ENCODE measurements at regions not wholly inside any gene's neighbourhood (a gene's known extent, or its start where the extent isn't known, plus 50 kb on each side); places are given as distances from the start of the nearest gene placed in this dataset.

DNA sequence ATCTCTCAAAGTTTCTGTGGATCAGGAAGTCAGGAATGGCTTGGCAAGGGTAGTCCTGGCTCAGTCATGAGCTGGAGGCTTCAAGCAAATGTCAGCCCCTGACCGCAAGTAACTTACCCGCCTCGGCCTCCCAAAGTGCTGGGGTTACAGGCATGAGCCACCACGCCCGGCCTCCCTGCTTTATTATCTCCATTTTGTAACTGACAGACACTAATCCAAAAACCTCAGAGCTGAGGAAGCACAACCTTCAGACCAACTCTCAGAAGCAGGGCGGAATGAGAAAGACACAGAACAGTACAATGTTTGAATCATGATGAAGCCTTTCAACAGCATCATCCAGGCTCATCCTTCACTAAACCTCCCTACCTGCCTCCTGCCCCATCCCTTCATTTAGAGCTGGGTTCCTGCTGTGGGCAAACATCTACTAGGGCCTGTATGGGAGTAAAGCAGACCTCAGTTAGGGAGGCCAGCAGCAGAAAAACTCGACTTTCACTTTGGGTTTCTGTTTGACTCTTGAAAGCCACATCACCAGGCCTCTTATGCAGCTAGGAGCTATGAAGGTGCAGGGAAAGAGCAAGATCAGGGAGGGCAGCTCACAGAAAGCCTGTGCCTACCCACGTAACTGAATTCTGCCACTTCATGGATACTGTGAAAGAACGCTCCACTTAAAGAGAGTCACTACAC, 84.4 kb upstream of the RAB4A start:
- H3K4me1 Mint-ChIP-seq (ENCODE audit: low read depth), result peaks cover 16% of the 10 kb centered on the region
- H3K9me3 Mint-ChIP-seq, result no peaks in the 10 kb centered on the region
- no peak overlapping the region for H3K4me3 Mint-ChIP-seq (ENCODE audit: low read depth)
- DNase-seq (ENCODE audit: low spot score), result peak; percentile 31
- peaks cover 6% of the 10 kb centered on the region for H3K27me3 Mint-ChIP-seq (ENCODE audit: low read depth)
- H3K36me3 Mint-ChIP-seq (ENCODE audit: low read depth), result no peaks in the 10 kb centered on the region
- intact Hi-C loops (cut with micrococcal nuclease), result no loop called here
- peak overlapping the region; percentile 55 for H3K27ac Mint-ChIP-seq

DNA sequence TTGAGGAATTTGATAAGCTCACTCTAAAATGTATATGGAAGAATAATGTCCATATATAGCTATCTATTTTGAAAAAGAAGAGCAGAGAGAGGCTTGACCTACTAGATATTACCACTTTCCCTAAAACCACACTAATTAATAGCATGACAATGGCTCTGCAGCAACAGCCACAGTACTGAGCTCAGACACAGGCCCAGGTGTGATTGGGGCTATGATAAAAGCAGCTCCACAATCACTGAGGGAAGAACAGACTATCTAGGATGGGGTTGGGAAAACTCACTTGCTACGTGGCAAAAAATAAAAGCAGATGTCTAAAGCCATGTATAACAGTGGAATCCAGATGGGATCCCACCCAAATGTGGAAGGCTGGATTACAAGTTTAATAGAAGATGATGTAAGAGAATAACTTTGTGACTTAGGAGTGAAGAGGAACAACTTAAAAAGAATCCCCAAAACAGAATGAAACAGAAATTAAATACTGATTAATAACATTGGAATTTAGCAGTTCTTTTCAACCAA, 80.8 kb upstream of the RAB4A start:
- Mint-ChIP-seq H3K27ac (no peak overlapping the region), H3K9me3 (no peaks in the 10 kb centered on the region), H3K36me3 (ENCODE audit: low read depth) (no peaks in the 10 kb centered on the region), H3K27me3 (ENCODE audit: low read depth) (peaks cover 11% of the 10 kb centered on the region), H3K4me1 (ENCODE audit: low read depth) (peaks cover 24% of the 10 kb centered on the region), H3K4me3 (ENCODE audit: low read depth) (no peak overlapping the region)
- no peak for DNase-seq (ENCODE audit: low spot score)
- intact Hi-C loops (cut with micrococcal nuclease), result no loop called here

- no peak for DNase-seq (ENCODE audit: low spot score)
- no peak overlapping the region for H3K27ac Mint-ChIP-seq
- no peak overlapping the region for H3K4me3 Mint-ChIP-seq (ENCODE audit: low read depth)
- H3K27me3 Mint-ChIP-seq (ENCODE audit: low read depth), result peaks cover 11% of the 10 kb centered on the region
- intact Hi-C loops (cut with micrococcal nuclease), result no loop called here
- H3K4me1 Mint-ChIP-seq (ENCODE audit: low read depth), result peaks cover 21% of the 10 kb centered on the region
- H3K9me3 Mint-ChIP-seq, result no peaks in the 10 kb centered on the region
- no peaks in the 10 kb centered on the region for H3K36me3 Mint-ChIP-seq (ENCODE audit: low read depth)
Measured at GRCh38 chr1:229191066-229191674, 79.7 kb upstream of the RAB4A start.

DNA sequence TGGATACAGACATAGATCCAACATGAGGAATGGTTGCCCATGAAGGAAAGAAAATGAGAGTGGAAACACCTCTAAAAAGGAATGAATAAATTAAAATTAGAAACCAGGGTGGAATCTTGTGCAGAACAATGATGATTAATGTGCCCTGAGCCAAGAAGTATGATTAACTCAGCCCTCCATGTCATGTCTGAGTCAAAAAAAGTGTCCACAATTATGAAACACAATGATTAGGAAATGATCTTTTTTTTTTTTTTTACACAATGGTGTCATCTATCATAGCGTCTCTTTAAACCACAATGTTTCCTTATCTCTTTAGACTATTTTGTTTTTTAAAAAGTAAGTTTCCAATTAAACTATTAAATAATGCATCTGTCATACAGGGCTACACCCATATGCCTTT, 78.9 kb upstream of the RAB4A start:
- Mint-ChIP-seq H3K4me1 (ENCODE audit: low read depth) (peaks cover 13% of the 10 kb centered on the region), H3K4me3 (ENCODE audit: low read depth) (no peak overlapping the region), H3K27me3 (ENCODE audit: low read depth) (peaks cover 11% of the 10 kb centered on the region), H3K27ac (no peak overlapping the region), H3K36me3 (ENCODE audit: low read depth) (no peaks in the 10 kb centered on the region), H3K9me3 (no peaks in the 10 kb centered on the region)
- intact Hi-C loops (cut with micrococcal nuclease), result no loop called here
- no peak for DNase-seq (ENCODE audit: low spot score)

DNA sequence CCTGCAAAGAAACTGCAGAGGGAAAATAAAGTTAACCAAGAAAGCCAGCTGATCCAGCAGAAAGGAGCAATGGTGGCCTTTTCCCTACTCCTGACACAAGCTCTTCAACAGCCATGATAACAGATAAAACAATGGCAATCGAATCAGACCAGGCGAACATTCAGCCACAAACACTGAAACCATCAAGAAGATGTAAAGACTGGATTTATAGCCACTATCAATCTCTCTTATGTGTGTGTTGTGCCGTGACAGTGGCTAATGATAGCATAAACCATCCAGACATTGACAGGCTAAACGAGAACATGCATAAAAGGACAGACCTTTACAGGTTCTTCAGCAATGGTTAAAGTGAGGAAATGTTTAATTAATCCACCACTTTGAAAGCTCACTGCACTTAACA, 78.1 kb upstream of the RAB4A start:
- intact Hi-C loops (cut with micrococcal nuclease), result no loop called here
- no peak overlapping the region for H3K4me3 Mint-ChIP-seq (ENCODE audit: low read depth)
- no peak for DNase-seq (ENCODE audit: low spot score)
- no peaks in the 10 kb centered on the region for H3K36me3 Mint-ChIP-seq (ENCODE audit: low read depth)
- peaks cover 11% of the 10 kb centered on the region for H3K27me3 Mint-ChIP-seq (ENCODE audit: low read depth)
- no peaks in the 10 kb centered on the region for H3K9me3 Mint-ChIP-seq
- H3K4me1 Mint-ChIP-seq (ENCODE audit: low read depth), result peaks cover 7% of the 10 kb centered on the region
- H3K27ac Mint-ChIP-seq, result no peak overlapping the region

- Mint-ChIP-seq H3K4me1 (ENCODE audit: low read depth) (peaks cover 7% of the 10 kb centered on the region), H3K4me3 (ENCODE audit: low read depth) (no peak overlapping the region), H3K27ac (no peak overlapping the region), H3K27me3 (ENCODE audit: low read depth) (peaks cover 11% of the 10 kb centered on the region), H3K36me3 (ENCODE audit: low read depth) (no peaks in the 10 kb centered on the region), H3K9me3 (no peaks in the 10 kb centered on the region)
- intact Hi-C loops (cut with micrococcal nuclease), result no loop called here
- DNase-seq (ENCODE audit: low spot score), result no peak
Measured at GRCh38 chr1:229194096-229194495, 76.8 kb upstream of the RAB4A start.

DNA sequence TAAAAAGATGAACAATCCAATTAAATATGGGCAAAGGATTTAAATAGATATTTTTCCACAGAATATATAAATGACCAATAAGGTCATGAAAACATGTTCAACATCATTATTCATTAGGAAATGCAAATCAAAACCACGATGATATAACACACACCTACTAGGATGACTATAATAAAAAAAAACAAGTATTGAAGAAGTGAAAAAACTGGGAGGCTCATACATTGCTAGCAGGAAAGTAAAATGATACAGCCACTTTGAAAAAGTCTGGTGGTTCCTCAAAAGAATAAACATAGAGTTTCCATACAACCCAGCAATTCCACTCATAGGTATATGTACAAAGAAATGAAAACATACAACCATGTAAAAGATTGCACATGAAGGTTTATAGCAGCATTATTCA, 75.7 kb upstream of the RAB4A start:
- Mint-ChIP-seq H3K27me3 (ENCODE audit: low read depth) (peaks cover 8% of the 10 kb centered on the region), H3K9me3 (no peaks in the 10 kb centered on the region), H3K4me1 (ENCODE audit: low read depth) (peaks cover 15% of the 10 kb centered on the region), H3K36me3 (ENCODE audit: low read depth) (no peaks in the 10 kb centered on the region), H3K27ac (no peak overlapping the region), H3K4me3 (ENCODE audit: low read depth) (no peak overlapping the region)
- intact Hi-C loops (cut with micrococcal nuclease), result no loop called here
- no peak for DNase-seq (ENCODE audit: low spot score)

- Mint-ChIP-seq H3K27me3 (ENCODE audit: low read depth) (peaks cover 5% of the 10 kb centered on the region), H3K36me3 (ENCODE audit: low read depth) (no peaks in the 10 kb centered on the region), H3K27ac (no peak overlapping the region), H3K4me1 (ENCODE audit: low read depth) (peaks cover 15% of the 10 kb centered on the region), H3K4me3 (ENCODE audit: low read depth) (no peak overlapping the region), H3K9me3 (no peaks in the 10 kb centered on the region)
- intact Hi-C loops (cut with micrococcal nuclease), result no loop called here
- no peak for DNase-seq (ENCODE audit: low spot score)
Measured at GRCh38 chr1:229196404-229197264, 74.3 kb upstream of the RAB4A start.

- H3K27ac Mint-ChIP-seq, result no peak overlapping the region
Measured at GRCh38 chr1:229197265-229197585, 73.7 kb upstream of the RAB4A start.

GRCh38 chr1:229199261-229200243, 71.4 kb upstream of the RAB4A start:
- Mint-ChIP-seq H3K27me3 (ENCODE audit: low read depth) (peaks cover 4% of the 10 kb centered on the region), H3K4me3 (ENCODE audit: low read depth) (no peak overlapping the region)

More at GRCh38 chr1:229197265-229197585, 73.7 kb upstream of the RAB4A start:
- H3K36me3 Mint-ChIP-seq (ENCODE audit: low read depth), result no peaks in the 10 kb centered on the region
- peaks cover 11% of the 10 kb centered on the region for H3K4me1 Mint-ChIP-seq (ENCODE audit: low read depth)
- peaks cover 6% of the 10 kb centered on the region for H3K27me3 Mint-ChIP-seq (ENCODE audit: low read depth)
- no peak for DNase-seq (ENCODE audit: low spot score)
- H3K4me3 Mint-ChIP-seq (ENCODE audit: low read depth), result no peak overlapping the region
- no peaks in the 10 kb centered on the region for H3K9me3 Mint-ChIP-seq
- intact Hi-C loops (cut with micrococcal nuclease), result no loop called here

DNA sequence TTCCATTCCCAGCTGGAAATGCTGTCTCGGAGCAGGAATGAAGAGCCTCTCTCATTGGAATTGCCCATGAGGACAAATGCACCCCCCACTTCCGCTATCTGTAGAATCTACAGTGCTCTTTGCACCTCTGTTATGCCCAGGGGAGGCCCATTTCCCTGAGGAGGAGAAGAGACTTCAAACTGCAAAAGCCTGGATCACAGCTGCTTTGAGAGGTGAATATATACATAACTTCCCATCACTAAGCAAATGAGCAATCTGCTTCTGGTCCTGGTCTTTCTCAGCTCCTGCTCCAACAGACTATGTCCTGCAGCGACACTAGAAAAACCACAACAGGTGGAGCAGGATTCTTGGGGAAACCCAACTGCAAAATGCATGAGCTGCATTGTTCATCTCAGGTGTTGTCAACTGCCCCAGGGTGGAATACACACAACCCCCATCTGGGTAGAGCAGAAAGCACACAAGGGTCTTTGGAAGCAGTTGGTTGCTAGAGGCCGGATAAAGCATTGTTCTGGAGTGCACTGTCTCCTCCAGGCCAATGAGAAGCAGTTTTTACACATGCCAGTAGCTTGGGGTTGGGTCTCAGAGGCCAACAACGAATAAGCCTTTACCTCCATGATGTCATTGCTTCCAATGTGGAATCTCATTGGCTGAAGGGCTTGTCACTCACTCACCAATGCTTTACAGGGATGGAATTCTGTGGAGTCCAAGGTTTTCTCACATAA, 67.7 kb upstream of the RAB4A start:
- H3K27ac Mint-ChIP-seq, result no peak overlapping the region
- no peaks in the 10 kb centered on the region for H3K36me3 Mint-ChIP-seq (ENCODE audit: low read depth)
- no peak overlapping the region for H3K4me3 Mint-ChIP-seq (ENCODE audit: low read depth)
- no peaks in the 10 kb centered on the region for H3K9me3 Mint-ChIP-seq
- H3K4me1 Mint-ChIP-seq (ENCODE audit: low read depth), result peaks cover 8% of the 10 kb centered on the region
- H3K27me3 Mint-ChIP-seq (ENCODE audit: low read depth), result peaks cover 9% of the 10 kb centered on the region
- intact Hi-C loops (cut with micrococcal nuclease), result no loop called here
- DNase-seq (ENCODE audit: low spot score), result no peak

More at GRCh38 chr1:229199261-229200243, 71.4 kb upstream of the RAB4A start:
- intact Hi-C loops (cut with micrococcal nuclease), result no loop called here
- Mint-ChIP-seq H3K36me3 (ENCODE audit: low read depth) (no peaks in the 10 kb centered on the region), H3K9me3 (no peaks in the 10 kb centered on the region), H3K27ac (no peak overlapping the region), H3K4me1 (ENCODE audit: low read depth) (peaks cover 8% of the 10 kb centered on the region)
- no peak for DNase-seq (ENCODE audit: low spot score)
